NCI-H1436 treated with DMSO at 0.1 percent for 48 hours (cell line): ENCODE measurements at regions not wholly inside any gene's neighbourhood (a gene's known extent, or its start where the extent isn't known, plus 50 kb on each side); places are given as distances from the start of the nearest gene placed in this dataset.
"Not testable (repeated sequence)": the region's sequence is repeated elsewhere in the genome, so short reads cannot be mapped to it uniquely, and the experiment has no call there.

Experiments used
- DNase-seq: peaks from one replicate; lab custom pipeline; 2025; lab: John Stamatoyannopoulos, UW

GRCh38 chr1:213466541-213466940, 415.5 kb downstream of the RPS6KC1 start:
- no peak for DNase-seq

DNA sequence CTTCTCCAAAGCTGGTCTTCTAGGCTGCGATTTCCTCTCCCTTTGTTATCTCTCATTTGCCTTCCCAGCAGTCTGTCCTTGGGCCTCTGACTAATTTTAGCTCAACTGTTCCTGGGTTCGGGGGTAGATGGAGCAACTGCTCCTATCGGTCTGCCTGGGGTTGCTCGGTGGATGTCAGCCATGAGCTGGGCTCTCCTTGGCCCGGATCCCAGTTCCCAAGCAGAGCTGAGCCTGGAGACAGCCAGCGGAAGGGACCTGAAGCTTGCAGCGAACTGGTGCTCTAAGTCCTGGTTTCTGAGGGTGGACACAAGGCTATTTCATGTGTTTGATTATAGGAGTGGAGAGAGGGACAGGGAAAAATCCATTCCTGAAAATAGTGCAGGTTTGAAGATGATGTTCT, 423.0 kb downstream of the RPS6KC1 start:
- DNase-seq: no peak

DNA sequence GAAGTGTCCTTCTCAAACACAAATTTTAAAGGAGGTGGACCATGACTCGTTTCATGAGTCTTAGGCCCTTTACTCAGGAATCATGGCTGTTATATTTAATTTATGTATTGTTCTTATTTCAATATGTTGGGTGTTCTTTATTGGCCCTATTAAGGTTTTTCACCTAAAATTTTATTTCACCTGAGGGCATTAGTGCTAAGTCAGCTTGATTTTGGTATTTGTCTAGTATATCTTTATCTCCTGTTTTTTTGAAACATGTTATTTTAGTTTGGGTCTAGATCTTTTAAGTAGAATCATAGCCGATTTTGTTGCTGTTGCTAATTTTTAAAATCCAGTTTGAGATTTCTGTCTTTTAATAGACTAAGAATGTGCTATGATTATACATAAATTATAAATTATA, 430.4 kb downstream of the RPS6KC1 start:
- DNase-seq: no peak

DNA sequence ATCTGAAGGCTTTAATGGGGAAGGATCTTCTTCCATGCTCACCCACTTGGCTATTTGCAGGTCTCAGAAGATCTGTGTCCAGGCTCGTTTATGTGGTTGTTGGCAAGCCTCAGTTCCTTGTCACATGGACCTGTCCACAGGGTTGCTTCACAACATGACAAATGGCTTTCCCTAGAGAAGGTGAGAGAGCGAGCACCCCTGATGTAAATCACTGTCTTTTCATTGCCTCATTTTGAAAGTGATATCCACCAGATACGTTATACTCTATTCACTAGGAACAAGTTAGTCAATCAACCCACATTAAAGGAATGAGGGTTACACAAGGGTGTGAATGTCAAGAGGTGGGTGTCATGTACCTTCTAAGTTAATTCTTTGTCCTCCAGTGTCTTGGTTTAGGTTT, 433.3 kb downstream of the RPS6KC1 start:
- no peak for DNase-seq

- DNase-seq: no peak
These were observed 433.7 kb downstream of the RPS6KC1 start for GRCh38 chr1:213484758-213485157.

- no peak for DNase-seq
These were observed 435.4 kb downstream of the RPS6KC1 start for GRCh38 chr1:213486488-213486887.

GRCh38 chr1:213491468-213491867, 440.4 kb downstream of the RPS6KC1 start:
- no peak for DNase-seq

- DNase-seq: no peak
These were observed 441.4 kb downstream of the RPS6KC1 start for GRCh38 chr1:213492161-213493041.

GRCh38 chr1:213499444-213499843, 448.4 kb downstream of the RPS6KC1 start:
- DNase-seq: no peak

DNA sequence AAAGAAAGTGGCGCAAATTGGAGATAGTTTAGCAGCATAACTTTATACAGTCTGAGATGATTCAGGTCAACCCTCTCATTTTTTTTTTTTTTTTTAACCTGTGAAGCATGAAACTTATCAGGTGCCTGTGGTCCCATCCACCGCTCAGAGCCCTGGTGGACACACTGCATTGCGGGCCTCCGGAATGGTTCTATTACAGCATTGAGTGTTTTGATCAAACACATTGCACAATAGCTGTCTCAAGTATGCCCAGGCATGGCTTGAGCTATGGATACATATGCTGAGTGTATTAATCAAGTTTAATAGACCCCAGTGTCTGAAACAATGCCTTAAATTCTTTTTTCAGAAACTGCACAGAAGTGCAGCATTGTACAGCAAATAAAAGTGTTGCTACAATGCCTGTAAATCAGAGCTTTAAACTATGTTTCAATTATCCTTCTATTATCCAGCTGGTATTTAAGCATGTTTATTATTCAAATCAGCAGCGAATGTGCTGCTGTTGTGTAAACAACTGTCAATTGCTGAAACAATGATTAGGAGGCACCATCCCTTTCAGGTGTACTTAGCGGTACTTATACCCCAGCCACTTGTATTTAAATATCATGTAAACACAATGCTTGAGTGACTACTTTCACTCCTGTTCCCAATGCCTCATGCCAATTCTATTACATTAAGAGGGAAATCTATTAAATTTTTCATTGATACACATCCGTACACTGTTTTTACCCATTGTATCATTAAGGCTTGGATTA, 456.6 kb downstream of the RPS6KC1 start:
- peak; percentile 95 for DNase-seq

DNA sequence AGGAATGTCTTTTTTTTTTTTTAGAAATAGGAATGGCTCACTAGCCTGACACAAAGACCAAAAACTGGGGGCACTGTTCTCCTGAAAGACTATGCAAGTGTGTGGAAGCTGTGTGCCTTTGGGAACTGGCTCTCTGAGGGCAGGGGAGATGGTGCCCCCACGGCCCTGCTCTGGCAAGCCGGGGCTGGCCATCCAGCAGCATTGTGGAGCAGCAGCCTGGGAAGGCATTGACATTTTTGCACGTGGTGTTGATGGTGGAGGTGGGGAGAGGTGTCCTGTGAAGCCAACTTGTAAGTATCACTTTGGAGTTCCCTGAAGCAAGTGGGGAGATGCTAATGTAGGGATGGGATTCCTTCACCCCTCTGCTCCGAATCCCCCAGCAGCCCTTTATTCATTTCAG, 460.1 kb downstream of the RPS6KC1 start:
- DNase-seq: no peak

DNA sequence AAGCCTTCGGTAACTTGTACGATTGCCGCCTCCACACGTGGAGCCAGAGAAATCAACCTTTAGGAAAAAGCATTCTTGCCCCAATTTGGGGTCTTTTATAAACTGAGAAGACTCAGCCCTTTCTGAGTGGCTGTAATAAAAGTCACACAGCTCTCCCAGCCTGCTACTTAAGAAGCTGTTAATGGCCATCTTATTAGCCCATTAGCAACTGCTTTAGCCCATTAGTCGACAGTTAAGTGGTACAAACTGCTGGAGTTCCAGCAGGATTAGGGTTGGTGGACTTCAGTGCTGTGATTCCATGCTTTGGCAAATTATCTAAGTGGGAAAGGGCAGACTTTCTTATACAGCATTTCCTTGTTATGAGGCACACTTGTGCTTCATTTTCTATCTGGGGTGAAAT, 461.3 kb downstream of the RPS6KC1 start:
- DNase-seq: no peak

- DNase-seq: no peak
These were observed 462.0 kb downstream of the RPS6KC1 start for GRCh38 chr1:213513006-213513405.

- DNase-seq: not testable (repeated sequence)
These were observed 463.6 kb downstream of the RPS6KC1 start for GRCh38 chr1:213514408-213515179.

GRCh38 chr1:213519098-213519497, 468.1 kb downstream of the RPS6KC1 start:
- peak; percentile 86 for DNase-seq

GRCh38 chr1:213521206-213521605, 466.6 kb upstream of the PROX1 start:
- no peak for DNase-seq

DNA sequence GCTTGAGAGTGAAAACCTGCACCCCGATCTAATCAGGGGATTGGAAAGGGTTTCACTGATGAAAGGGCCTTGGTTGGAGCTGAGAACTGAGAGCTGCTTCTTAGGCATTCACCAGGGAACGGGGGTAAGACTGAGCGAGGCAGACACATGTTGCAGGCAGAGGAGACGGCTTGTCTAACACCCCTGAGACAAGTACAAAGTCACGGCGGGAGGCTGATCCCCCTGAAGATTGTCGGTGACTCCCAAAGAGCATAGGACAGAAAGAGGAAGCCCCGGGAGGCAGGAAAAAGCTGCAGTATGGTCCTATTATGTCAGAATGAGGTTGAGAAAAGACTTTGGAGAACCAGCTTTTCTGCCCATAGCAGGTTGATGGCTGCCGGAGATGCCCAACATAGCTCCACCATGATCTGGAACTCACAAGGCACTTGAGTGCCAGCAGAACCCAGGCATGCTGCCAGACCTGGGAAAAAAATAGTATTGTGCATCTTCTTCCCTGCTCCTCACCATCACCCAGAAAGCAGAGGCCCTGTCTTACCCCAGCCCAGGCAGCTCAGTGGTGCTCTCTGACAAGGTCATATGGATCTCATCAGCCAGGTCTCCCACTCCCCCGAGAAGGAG, 463.9 kb upstream of the PROX1 start:
- DNase-seq: no peak

- DNase-seq: no peak
These were observed 461.5 kb upstream of the PROX1 start for GRCh38 chr1:213526306-213526705.

DNA sequence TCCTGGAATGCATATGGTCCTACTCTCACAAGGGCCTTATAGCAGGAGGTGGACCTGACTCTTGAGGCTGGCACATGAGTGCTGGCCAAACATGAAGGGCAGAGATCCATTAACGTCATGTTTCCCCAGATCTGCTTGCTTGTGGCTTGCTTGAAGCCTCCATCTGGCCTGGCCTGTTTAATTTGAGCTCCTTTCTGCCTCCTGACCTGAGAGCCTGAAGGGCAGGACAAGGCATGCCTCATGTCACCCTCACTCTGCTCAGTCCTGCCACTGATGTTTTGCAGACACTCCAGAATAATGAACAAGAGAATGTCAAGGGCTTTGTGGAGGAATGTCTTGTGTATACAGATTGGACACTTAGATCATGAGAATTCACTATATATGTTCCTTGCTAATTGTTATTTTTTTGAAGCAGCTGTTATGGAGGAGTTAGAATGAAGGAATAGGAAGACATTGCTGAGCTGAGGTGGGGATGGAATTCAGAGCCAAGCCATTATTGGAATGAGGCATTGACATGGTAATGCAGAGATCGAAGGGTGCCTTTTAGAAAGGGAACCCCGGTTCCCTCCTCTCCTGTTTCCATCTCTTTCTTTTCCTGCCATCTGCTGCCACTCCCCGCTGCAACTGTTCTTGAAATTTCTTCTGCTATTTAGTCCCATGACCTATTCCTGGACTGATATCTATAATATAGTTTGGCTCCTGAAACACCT, 457.0 kb upstream of the PROX1 start:
- no peak for DNase-seq

- DNase-seq: no peak
These were observed 456.1 kb upstream of the PROX1 start for GRCh38 chr1:213531369-213532310.
